Astrocyte (in vitro differentiated cells and primary cell): ENCODE measurements at regions not wholly inside any gene's neighbourhood (a gene's known extent, or its start where the extent isn't known, plus 50 kb on each side); places are given as distances from the start of the nearest gene placed in this dataset.

Experiments used
- DNase-seq: peaks from one replicate; pipeline ENCODE4 v3.0.0-alpha.2; 2010; ENCODE audit warnings: low read depth
- FAIRE-seq: peaks from 2 replicates; lab custom pipeline; 2011; peaks lifted over from hg19 to GRCh38; lab: Jason Lieb, UNC
- H2AFZ ChIP-seq: 2 replicates; pipeline ENCODE4 v1.6.0; 2012; ENCODE audit warnings: low read depth, low read length, inconsistent platforms
- H3K27ac ChIP-seq: 2 replicates; pipeline ENCODE4 v1.5.1; 2011; ENCODE audit warnings: low read depth, low read length, inconsistent platforms
- H3K27me3 ChIP-seq: 2 replicates; pipeline ENCODE4 v1.6.0; 2011; ENCODE audit warnings: low read length, inconsistent platforms; ENCODE audit not compliant: insufficient read depth
- H3K36me3 ChIP-seq: 2 replicates; pipeline ENCODE4 v1.5.1; 2011; ENCODE audit warnings: low read length, inconsistent platforms; ENCODE audit not compliant: insufficient read depth
- H3K4me1 ChIP-seq: 2 replicates; pipeline ENCODE4 v1.5.1; 2011; ENCODE audit warnings: low read length, inconsistent platforms; ENCODE audit not compliant: insufficient read depth
- H3K4me2 ChIP-seq: 2 replicates; pipeline ENCODE4 v1.6.0; 2012; ENCODE audit warnings: low read length, inconsistent platforms
- H3K4me3 ChIP-seq: 2 replicates; pipeline ENCODE4 v1.5.1; 2011; ENCODE audit warnings: low read depth, mild to moderate bottlenecking, low read length, inconsistent platforms; ENCODE audit not compliant: insufficient read depth
- H3K79me2 ChIP-seq: 2 replicates; pipeline ENCODE4 v1.6.0; 2012; ENCODE audit warnings: mild to moderate bottlenecking, low read length, inconsistent platforms; ENCODE audit not compliant: insufficient read depth
- H3K9ac ChIP-seq: 2 replicates; pipeline ENCODE4 v1.6.0; 2012; ENCODE audit warnings: mild to moderate bottlenecking, low read length, inconsistent platforms
- H3K9me3 ChIP-seq: 2 replicates; pipeline ENCODE4 v1.5.1; 2012; ENCODE audit warnings: low read depth, mild to moderate bottlenecking, low read length, inconsistent platforms; ENCODE audit not compliant: insufficient read depth
- H4K20me1 ChIP-seq: 2 replicates; pipeline ENCODE4 v1.6.0; 2012; ENCODE audit warnings: low read length, inconsistent platforms; ENCODE audit not compliant: insufficient read depth
- H3K27ac Mint-ChIP-seq: one replicate; pipeline ENCODE4 v1.8.0; 2021; ENCODE audit warnings: mild to moderate bottlenecking, mixed read lengths; ENCODE audit not compliant: unreplicated experiment
- H3K27me3 Mint-ChIP-seq: one replicate; pipeline ENCODE4 v1.8.0; 2021; ENCODE audit warnings: low read depth, mixed read lengths; ENCODE audit not compliant: unreplicated experiment
- H3K36me3 Mint-ChIP-seq: one replicate; pipeline ENCODE4 v1.8.0; 2021; ENCODE audit warnings: low read depth, mixed read lengths; ENCODE audit not compliant: unreplicated experiment
- H3K4me1 Mint-ChIP-seq: one replicate; pipeline ENCODE4 v1.8.0; 2021; ENCODE audit warnings: low read depth, mixed read lengths; ENCODE audit not compliant: unreplicated experiment
- H3K4me3 Mint-ChIP-seq: one replicate; pipeline ENCODE4 v1.8.0; 2021; ENCODE audit warnings: mild to moderate bottlenecking, moderate library complexity, mixed read lengths; ENCODE audit not compliant: unreplicated experiment
- H3K9me3 Mint-ChIP-seq: one replicate; pipeline ENCODE4 v1.8.0; 2021; ENCODE audit warnings: mild to moderate bottlenecking, mixed read lengths; ENCODE audit not compliant: unreplicated experiment
- EZH2 ChIP-seq: IDR thresholded peaks from 2 replicates; pipeline ENCODE4 v1.6.1; 2012; ENCODE audit warnings: mild to moderate bottlenecking, low read length, inconsistent platforms; ENCODE audit not compliant: insufficient read depth
- TF ChIP-seq, protein P1 (sequence below): IDR thresholded peaks from 2 replicates; pipeline ENCODE4 v1.5.1; 2011; ENCODE audit warnings: low read depth, mild to moderate bottlenecking, inconsistent platforms, low read length, moderate library complexity; ENCODE audit not compliant: insufficient read depth

DNA sequence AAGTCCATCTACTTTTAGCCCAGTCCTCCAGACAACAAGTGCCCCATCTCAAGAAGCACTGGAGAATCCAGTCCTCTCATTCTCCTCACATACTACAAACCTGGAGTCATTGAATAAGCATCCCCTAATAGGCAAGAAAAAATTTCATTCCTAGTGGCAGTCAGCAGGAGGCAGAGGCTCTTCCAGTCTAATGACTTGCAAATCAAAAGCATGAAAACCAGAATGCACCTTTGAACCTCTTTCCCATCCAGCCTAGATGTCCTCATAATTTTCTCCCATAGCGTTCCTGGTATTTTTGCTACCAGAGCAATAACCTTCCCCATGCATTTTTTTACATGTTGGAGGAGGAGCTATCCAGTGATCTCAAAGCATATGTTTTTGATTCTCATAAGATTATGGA is 252.6 kb downstream of the TTC32 start:
- H3K79me2 ChIP-seq: no peaks in the 10 kb centered on the region
- no peak overlapping the region for H2AFZ ChIP-seq
- no peak overlapping the region for H3K4me3 ChIP-seq
- H3K27ac ChIP-seq: peak overlapping the region; percentile 68
- TF ChIP-seq, protein P1, sequence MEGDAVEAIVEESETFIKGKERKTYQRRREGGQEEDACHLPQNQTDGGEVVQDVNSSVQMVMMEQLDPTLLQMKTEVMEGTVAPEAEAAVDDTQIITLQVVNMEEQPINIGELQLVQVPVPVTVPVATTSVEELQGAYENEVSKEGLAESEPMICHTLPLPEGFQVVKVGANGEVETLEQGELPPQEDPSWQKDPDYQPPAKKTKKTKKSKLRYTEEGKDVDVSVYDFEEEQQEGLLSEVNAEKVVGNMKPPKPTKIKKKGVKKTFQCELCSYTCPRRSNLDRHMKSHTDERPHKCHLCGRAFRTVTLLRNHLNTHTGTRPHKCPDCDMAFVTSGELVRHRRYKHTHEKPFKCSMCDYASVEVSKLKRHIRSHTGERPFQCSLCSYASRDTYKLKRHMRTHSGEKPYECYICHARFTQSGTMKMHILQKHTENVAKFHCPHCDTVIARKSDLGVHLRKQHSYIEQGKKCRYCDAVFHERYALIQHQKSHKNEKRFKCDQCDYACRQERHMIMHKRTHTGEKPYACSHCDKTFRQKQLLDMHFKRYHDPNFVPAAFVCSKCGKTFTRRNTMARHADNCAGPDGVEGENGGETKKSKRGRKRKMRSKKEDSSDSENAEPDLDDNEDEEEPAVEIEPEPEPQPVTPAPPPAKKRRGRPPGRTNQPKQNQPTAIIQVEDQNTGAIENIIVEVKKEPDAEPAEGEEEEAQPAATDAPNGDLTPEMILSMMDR: no peak
- TF ChIP-seq EZH2: no peak
- peaks cover 29% of the 10 kb centered on the region for H3K4me1 Mint-ChIP-seq
- no peaks in the 10 kb centered on the region for H3K27me3 ChIP-seq
- peak overlapping the region; percentile 29 for H3K27ac Mint-ChIP-seq
- no peaks in the 10 kb centered on the region for H4K20me1 ChIP-seq
- H3K4me3 Mint-ChIP-seq: no peak overlapping the region
- no peaks in the 10 kb centered on the region for H3K36me3 ChIP-seq
- peak overlapping the region; percentile 70 for H3K4me2 ChIP-seq
- H3K9me3 Mint-ChIP-seq: no peaks in the 10 kb centered on the region
- DNase-seq: peak; percentile 75
- H3K9ac ChIP-seq: peak overlapping the region; percentile 2
- H3K36me3 Mint-ChIP-seq: no peaks in the 10 kb centered on the region
- H3K27me3 Mint-ChIP-seq: peaks cover 6% of the 10 kb centered on the region
- peaks cover 19% of the 10 kb centered on the region for H3K4me1 ChIP-seq
- no peaks in the 10 kb centered on the region for H3K9me3 ChIP-seq
- FAIRE-seq: no peak

DNA sequence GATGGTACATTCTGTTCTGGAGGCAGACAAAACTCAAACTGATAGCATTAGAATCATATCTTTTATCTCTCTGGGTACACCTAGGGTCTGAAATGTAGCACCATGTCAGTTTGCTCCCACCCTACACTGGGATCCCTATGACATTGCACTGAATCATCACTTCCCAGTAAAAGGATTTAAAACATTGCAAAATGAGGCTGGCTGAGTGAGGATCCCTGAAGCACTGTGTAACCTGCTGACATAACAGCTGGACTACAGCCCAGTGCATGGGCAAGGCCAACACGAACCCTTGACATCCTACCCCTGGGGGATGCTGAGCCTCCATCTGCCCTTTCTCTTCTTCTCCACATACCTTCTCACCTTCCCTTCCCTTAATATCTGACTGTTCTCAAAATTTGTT is 253.2 kb downstream of the TTC32 start:
- Mint-ChIP-seq H3K9me3 (no peaks in the 10 kb centered on the region), H3K27ac (no peak overlapping the region), H3K4me1 (peaks cover 29% of the 10 kb centered on the region), H3K4me3 (no peak overlapping the region), H3K36me3 (no peaks in the 10 kb centered on the region), H3K27me3 (peaks cover 7% of the 10 kb centered on the region)
- no peak overlapping the region for H2AFZ ChIP-seq
- peak; percentile 41 for FAIRE-seq
- no peaks in the 10 kb centered on the region for H3K79me2 ChIP-seq
- DNase-seq: peak; percentile 76
- no peak for TF ChIP-seq EZH2
- TF ChIP-seq, protein P1: no peak
- peaks cover 19% of the 10 kb centered on the region for H3K4me1 ChIP-seq
- no peaks in the 10 kb centered on the region for H4K20me1 ChIP-seq
- H3K27ac ChIP-seq: peak overlapping the region; percentile 68
- H3K4me2 ChIP-seq: peak overlapping the region; percentile 70
- H3K9me3 ChIP-seq: no peaks in the 10 kb centered on the region
- no peak overlapping the region for H3K4me3 ChIP-seq
- H3K36me3 ChIP-seq: no peaks in the 10 kb centered on the region
- H3K27me3 ChIP-seq: no peaks in the 10 kb centered on the region
- H3K9ac ChIP-seq: peak overlapping the region; percentile 2

DNA sequence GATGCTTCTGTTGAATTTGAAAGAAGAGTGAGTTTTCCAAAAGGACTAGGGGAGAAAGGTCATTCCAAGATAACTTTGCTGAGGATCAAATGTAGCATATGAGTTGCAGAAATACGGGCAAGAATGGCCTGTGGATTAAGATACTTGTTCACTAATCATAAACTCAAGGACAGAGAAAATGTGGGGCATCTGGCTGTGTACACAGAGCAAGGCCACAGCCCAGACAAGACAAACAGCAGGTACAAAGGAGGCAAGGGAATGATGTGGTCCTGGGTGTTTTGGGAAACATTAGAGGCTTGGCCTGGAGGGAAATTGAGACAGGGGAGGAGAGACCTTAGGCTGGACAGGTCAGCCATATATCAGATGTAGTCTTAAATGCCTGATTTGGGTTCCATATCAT is 254.8 kb downstream of the TTC32 start:
- Histone ChIP-seq H3K4me3 (no peak overlapping the region), H3K27ac (no peak overlapping the region), H3K36me3 (no peaks in the 10 kb centered on the region), H3K4me1 (peaks cover 19% of the 10 kb centered on the region), H3K4me2 (no peak overlapping the region), H2AFZ (no peak overlapping the region), H3K79me2 (no peaks in the 10 kb centered on the region), H3K9me3 (no peaks in the 10 kb centered on the region), H4K20me1 (no peaks in the 10 kb centered on the region), H3K27me3 (peaks cover 4% of the 10 kb centered on the region), H3K9ac (no peak overlapping the region)
- DNase-seq (no peak), FAIRE-seq (no peak)
- H3K4me3 Mint-ChIP-seq: no peak overlapping the region
- H3K27me3 Mint-ChIP-seq: peaks cover 11% of the 10 kb centered on the region
- H3K4me1 Mint-ChIP-seq: peaks cover 20% of the 10 kb centered on the region
- no peaks in the 10 kb centered on the region for H3K9me3 Mint-ChIP-seq
- TF ChIP-seq, protein P1: no peak
- no peak for TF ChIP-seq EZH2
- no peaks in the 10 kb centered on the region for H3K36me3 Mint-ChIP-seq
- H3K27ac Mint-ChIP-seq: no peak overlapping the region
